HEK293T (cell line): ENCODE measurements at regions not wholly inside any gene's neighbourhood (a gene's known extent, or its start where the extent isn't known, plus 50 kb on each side); places are given as distances from the start of the nearest gene placed in this dataset.

Experiments
- BHLHE40 ChIP-seq: fragments of 450-650 bp; IDR thresholded peaks from 2 replicates; pipeline ENCODE4 v1.6.1; 2016; ENCODE audit warnings: mild to moderate bottlenecking, moderate library complexity, borderline replicate concordance
- FOXA1 ChIP-seq: fragments of 450-650 bp; IDR thresholded peaks from 2 replicates; pipeline ENCODE4 v1.6.1; 2016; ENCODE audit warnings: mild to moderate bottlenecking
- SP1 ChIP-seq: fragments of 450-650 bp; IDR thresholded peaks from 2 replicates; pipeline ENCODE4 v1.6.1; 2017
- SUZ12 ChIP-seq: fragments of 450-650 bp; IDR thresholded peaks from 2 replicates; pipeline ENCODE4 v1.6.1; 2016; ENCODE audit warnings: mild to moderate bottlenecking
- TARDBP ChIP-seq: fragments of 450-650 bp; IDR thresholded peaks from 2 replicates; pipeline ENCODE4 v1.6.1; 2016
- TF ChIP-seq, protein P1 (sequence below): fragments of 450-650 bp; IDR thresholded peaks from 2 replicates; pipeline ENCODE4 v1.6.1; 2016

DNA sequence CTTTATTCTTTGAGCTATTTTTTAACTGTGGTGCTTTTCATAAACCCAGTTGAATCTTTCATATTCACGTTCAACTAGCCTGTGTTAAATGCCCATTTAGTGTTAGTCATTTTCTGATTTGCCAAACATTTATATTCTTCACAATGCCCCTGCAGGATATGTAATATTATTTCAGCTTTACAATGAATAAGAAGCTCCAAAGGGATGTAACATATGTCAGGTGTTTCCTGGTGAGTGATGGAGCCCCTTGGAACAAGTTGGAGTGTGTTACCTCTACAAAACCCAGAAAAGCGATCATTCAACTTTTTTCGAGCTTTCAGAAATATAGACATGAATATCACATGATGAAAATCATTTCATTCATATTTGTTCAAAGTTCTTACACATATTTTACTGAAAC lies 471.0 kb upstream of the CDH2 start:
- TF ChIP-seq SUZ12 (no peak), TARDBP (no peak), BHLHE40 (no peak), FOXA1 (no peak), SP1 (no peak)
- TF ChIP-seq, protein P1, sequence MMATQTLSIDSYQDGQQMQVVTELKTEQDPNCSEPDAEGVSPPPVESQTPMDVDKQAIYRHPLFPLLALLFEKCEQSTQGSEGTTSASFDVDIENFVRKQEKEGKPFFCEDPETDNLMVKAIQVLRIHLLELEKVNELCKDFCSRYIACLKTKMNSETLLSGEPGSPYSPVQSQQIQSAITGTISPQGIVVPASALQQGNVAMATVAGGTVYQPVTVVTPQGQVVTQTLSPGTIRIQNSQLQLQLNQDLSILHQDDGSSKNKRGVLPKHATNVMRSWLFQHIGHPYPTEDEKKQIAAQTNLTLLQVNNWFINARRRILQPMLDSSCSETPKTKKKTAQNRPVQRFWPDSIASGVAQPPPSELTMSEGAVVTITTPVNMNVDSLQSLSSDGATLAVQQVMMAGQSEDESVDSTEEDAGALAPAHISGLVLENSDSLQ, result no peak
